ENCODE measurements at regions not wholly inside any gene's neighbourhood (a gene's known extent, or its start where the extent isn't known, plus 50 kb on each side); places are given as distances from the start of the nearest gene placed in this dataset.

DNA sequence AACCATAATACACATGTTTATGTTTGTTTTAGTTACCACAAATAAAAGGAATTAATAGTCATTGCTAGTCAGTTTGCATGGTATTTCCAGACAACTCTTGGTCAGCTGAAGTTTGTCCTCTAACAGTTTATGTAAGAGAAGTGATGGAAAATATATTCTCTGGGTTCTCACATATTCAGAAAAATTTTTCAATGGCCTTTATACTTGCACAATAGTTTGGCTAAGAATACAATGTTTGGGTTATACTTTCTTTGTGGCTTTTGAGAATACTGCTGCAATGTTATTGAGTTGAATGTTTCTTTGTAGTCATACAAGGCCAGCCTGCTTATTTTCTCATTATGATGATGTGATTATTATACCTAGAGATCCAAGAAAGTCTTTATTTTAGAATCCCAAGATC, 133.9 kb downstream of the RAP2B start:
- TF ChIP-seq, protein P1, sequence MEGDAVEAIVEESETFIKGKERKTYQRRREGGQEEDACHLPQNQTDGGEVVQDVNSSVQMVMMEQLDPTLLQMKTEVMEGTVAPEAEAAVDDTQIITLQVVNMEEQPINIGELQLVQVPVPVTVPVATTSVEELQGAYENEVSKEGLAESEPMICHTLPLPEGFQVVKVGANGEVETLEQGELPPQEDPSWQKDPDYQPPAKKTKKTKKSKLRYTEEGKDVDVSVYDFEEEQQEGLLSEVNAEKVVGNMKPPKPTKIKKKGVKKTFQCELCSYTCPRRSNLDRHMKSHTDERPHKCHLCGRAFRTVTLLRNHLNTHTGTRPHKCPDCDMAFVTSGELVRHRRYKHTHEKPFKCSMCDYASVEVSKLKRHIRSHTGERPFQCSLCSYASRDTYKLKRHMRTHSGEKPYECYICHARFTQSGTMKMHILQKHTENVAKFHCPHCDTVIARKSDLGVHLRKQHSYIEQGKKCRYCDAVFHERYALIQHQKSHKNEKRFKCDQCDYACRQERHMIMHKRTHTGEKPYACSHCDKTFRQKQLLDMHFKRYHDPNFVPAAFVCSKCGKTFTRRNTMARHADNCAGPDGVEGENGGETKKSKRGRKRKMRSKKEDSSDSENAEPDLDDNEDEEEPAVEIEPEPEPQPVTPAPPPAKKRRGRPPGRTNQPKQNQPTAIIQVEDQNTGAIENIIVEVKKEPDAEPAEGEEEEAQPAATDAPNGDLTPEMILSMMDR (IDR thresholded peaks at IDR 0.05; ENCODE audit: low read depth, low read length, poor library complexity, severe bottlenecking) = no peak
- TF ChIP-seq EZH2phosphoT487 (IDR thresholded peaks at IDR 0.05; ENCODE audit: borderline replicate concordance, low read length) = no peak
